ENCODE measurements at regions not wholly inside any gene's neighbourhood (a gene's known extent, or its start where the extent isn't known, plus 50 kb on each side); places are given as distances from the start of the nearest gene placed in this dataset.
A peak's percentile ranks its signal among the peaks of the same experiment; 100 is the strongest.

DNA sequence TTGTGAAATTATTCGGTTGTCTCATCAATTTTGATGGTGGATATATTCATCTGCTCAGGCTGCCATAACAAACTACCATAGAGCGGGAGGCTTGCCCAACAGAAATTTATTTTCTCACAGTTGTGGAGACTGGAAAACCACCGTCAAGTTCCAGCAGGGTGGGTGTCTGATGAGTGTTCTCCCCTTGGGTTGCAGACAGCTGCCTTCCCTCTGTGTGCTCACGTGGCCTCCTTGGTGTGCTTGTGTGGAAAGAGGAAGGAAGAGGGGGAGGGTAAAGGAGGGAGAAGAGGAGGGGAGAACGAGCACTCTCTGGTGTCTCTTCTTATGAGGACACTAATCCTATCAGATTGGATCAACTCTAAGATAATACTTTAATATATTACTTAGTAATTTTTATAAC, 123.8 kb upstream of the TEX13D start:
- Histone ChIP-seq H3K9me3 (peaks cover 0 to under 1% (median 0%) of the 10 kb centered on the region in 4 donors), H3K4me3 (no peak overlapping the region), H3K27me3 (no peaks in the 10 kb centered on the region), H3K27ac (no peak overlapping the region), H3K4me1 (peaks cover 0 to 8% (median 4%) of the 10 kb centered on the region in 4 donors), H3K36me3 (no peaks in the 10 kb centered on the region)
- DNase-seq (peak in 1 of 2 donors; percentile 33), ATAC-seq (ENCODE audit: low FRiP score in 2 of 2) (peak in 1 of 2 donors; percentile 61)
- TF ChIP-seq, protein P1, sequence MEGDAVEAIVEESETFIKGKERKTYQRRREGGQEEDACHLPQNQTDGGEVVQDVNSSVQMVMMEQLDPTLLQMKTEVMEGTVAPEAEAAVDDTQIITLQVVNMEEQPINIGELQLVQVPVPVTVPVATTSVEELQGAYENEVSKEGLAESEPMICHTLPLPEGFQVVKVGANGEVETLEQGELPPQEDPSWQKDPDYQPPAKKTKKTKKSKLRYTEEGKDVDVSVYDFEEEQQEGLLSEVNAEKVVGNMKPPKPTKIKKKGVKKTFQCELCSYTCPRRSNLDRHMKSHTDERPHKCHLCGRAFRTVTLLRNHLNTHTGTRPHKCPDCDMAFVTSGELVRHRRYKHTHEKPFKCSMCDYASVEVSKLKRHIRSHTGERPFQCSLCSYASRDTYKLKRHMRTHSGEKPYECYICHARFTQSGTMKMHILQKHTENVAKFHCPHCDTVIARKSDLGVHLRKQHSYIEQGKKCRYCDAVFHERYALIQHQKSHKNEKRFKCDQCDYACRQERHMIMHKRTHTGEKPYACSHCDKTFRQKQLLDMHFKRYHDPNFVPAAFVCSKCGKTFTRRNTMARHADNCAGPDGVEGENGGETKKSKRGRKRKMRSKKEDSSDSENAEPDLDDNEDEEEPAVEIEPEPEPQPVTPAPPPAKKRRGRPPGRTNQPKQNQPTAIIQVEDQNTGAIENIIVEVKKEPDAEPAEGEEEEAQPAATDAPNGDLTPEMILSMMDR (IDR thresholded peaks at IDR 0.05): no peak
- no peak for TF ChIP-seq POLR2A (IDR thresholded peaks at IDR 0.05)
- TF ChIP-seq EP300 (IDR thresholded peaks at IDR 0.05): no peak
- 36 to 40% methylated on average over 5 of the region's 5 CpGs for WGBS, 2 donors

- Histone ChIP-seq H3K27me3 (no peaks in the 10 kb centered on the region), H3K36me3 (no peaks in the 10 kb centered on the region), H3K9me3 (no peaks in the 10 kb centered on the region), H3K4me1 (peaks cover 0 to 8% (median 4%) of the 10 kb centered on the region in 4 donors), H3K27ac (no peak overlapping the region), H3K4me3 (no peak overlapping the region)
- TF ChIP-seq POLR2A (IDR thresholded peaks at IDR 0.05): no peak
- TF ChIP-seq POLR2AphosphoS5 (IDR thresholded peaks at IDR 0.05): no peak
- TF ChIP-seq, protein P1 (IDR thresholded peaks at IDR 0.05): no peak
- no peak for TF ChIP-seq EP300 (IDR thresholded peaks at IDR 0.05)
- ATAC-seq (ENCODE audit: low FRiP score in 2 of 2) (peak in 1 of 2 donors; percentile 51), DNase-seq (no peak)
- 63 to 67% methylated on average over 6 of the region's 6 CpGs for WGBS, 2 donors
Measured at GRCh38 chrX:124209792-124210576, 122.5 kb upstream of the TEX13D start.

GRCh38 chrX:124211312-124211942, 121.0 kb upstream of the TEX13D start:
- Histone ChIP-seq H3K36me3 (no peaks in the 10 kb centered on the region), H3K27me3 (no peaks in the 10 kb centered on the region), H3K4me3 (no peak overlapping the region), H3K27ac (no peak overlapping the region), H3K9me3 (no peaks in the 10 kb centered on the region), H3K4me1 (peaks cover 0 to 9% (median 4%) of the 10 kb centered on the region in 4 donors)
- no peak for DNase-seq
- WGBS, 2 donors: 57 to 74% methylated on average over 3 of the region's 3 CpGs
- TF ChIP-seq, protein P1 (IDR thresholded peaks at IDR 0.05): peak; percentile 25 to 54 (median 44)
- no peak for TF ChIP-seq EP300 (IDR thresholded peaks at IDR 0.05)
- ATAC-seq (ENCODE audit: low FRiP score in 2 of 2): peak in 1 of 2 donors; percentile 51

DNA sequence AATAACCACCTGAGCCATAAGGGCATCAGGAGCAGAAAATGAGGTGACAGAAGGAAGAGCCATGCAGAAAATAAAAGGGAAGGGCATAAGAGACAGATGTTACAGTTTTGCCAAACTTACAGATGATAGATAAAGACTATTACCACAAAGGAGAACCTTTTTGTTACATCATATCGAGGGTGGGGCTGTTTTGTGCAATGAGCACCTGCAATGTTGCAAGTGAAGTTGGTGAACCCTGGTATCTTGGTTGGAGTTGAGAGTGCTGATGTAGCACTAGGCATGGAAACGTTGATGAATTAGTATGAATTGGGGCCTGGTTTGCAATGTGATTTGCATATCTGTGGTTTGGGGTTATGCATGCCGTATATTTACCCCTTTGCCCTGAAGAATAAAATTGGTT, 119.8 kb upstream of the TEX13D start:
- H3K4me1 ChIP-seq: peaks cover 3 to 21% (median 13%) of the 10 kb centered on the region in 4 donors
- no peak overlapping the region for H3K4me3 ChIP-seq
- ATAC-seq (ENCODE audit: low FRiP score in 2 of 2) (no peak), DNase-seq (no peak)
- H3K36me3 ChIP-seq: no peaks in the 10 kb centered on the region
- no peak for TF ChIP-seq EP300 (IDR thresholded peaks at IDR 0.05)
- TF ChIP-seq POLR2AphosphoS5 (IDR thresholded peaks at IDR 0.05): no peak
- TF ChIP-seq, protein P1 (IDR thresholded peaks at IDR 0.05): no peak
- TF ChIP-seq POLR2A (IDR thresholded peaks at IDR 0.05): no peak
- H3K27me3 ChIP-seq: no peaks in the 10 kb centered on the region
- H3K27ac ChIP-seq: no peak overlapping the region
- no peaks in the 10 kb centered on the region for H3K9me3 ChIP-seq
- 51 to 66% methylated on average over 3 of the region's 3 CpGs for WGBS, 2 donors
